HL-60 (cell line): ENCODE measurements at regions not wholly inside any gene's neighbourhood (a gene's known extent, or its start where the extent isn't known, plus 50 kb on each side); places are given as distances from the start of the nearest gene placed in this dataset.

Experiments used
- CTCF ChIP-seq: IDR thresholded peaks from one replicate; pipeline ENCODE4 v1.5.1; 2011; ENCODE audit warnings: low read length, control low read depth, inconsistent platforms; ENCODE audit not compliant: insufficient read depth
- GABPA ChIP-seq: IDR thresholded peaks from 2 replicates; pipeline ENCODE4 v1.6.1; 2012; ENCODE audit warnings: low read depth
- POLR2AphosphoS5 ChIP-seq: IDR thresholded peaks from 2 replicates; pipeline ENCODE4 v1.6.1; 2012; ENCODE audit warnings: low read depth
- REST ChIP-seq: IDR thresholded peaks from 2 replicates; pipeline ENCODE4 v1.6.1; 2012; ENCODE audit warnings: low read depth; ENCODE audit not compliant: insufficient replicate concordance

GRCh38 chr5:156164306-156164705, 162.7 kb upstream of the SGCD start:
- TF ChIP-seq CTCF (no peak), REST (no peak), POLR2AphosphoS5 (no peak), GABPA (no peak)
